SHP77 (cell line): ENCODE measurements at regions not wholly inside any gene's neighbourhood (a gene's known extent, or its start where the extent isn't known, plus 50 kb on each side); places are given as distances from the start of the nearest gene placed in this dataset.
"Not testable (repeated sequence)": the region's sequence is repeated elsewhere in the genome, so short reads cannot be mapped to it uniquely, and the experiment has no call there.

Source experiments
- DNase-seq, 2 experiments: peaks; one replicate each; lab custom pipeline; 2025; lab: John Stamatoyannopoulos, UW

- DNase-seq, result no peak
These were observed 184.0 kb downstream of the FCRL5 start for GRCh38 chr1:157368363-157368762.

GRCh38 chr1:157367870-157368269 is 184.4 kb downstream of the FCRL5 start:
- DNase-seq, result no peak

- no peak for DNase-seq
These were observed 185.1 kb downstream of the FCRL5 start for GRCh38 chr1:157367091-157367739.

GRCh38 chr1:157364612-157365011 is 187.7 kb downstream of the FCRL5 start:
- DNase-seq, result no peak

GRCh38 chr1:157363660-157364140 is 188.6 kb downstream of the FCRL5 start:
- peak; percentile 70 to 76 for DNase-seq

- peak; percentile 87 to 93 for DNase-seq
These were observed 192.3 kb downstream of the FCRL5 start for GRCh38 chr1:157360023-157360390.

GRCh38 chr1:157359314-157360022 is 192.8 kb downstream of the FCRL5 start:
- DNase-seq, result peak; percentile 87 to 93

- no peak for DNase-seq
These were observed 195.2 kb downstream of the FCRL5 start for GRCh38 chr1:157357111-157357510.

GRCh38 chr1:157356601-157357000 is 195.7 kb downstream of the FCRL5 start:
- no peak for DNase-seq

GRCh38 chr1:157353546-157353945 is 198.8 kb downstream of the FCRL5 start:
- no peak for DNase-seq

GRCh38 chr1:157352817-157353408 is 199.4 kb downstream of the FCRL5 start:
- no peak for DNase-seq

GRCh38 chr1:157352216-157352615 is 200.1 kb downstream of the FCRL5 start:
- DNase-seq, result no peak

- DNase-seq, result not testable (repeated sequence)
These were observed 200.5 kb downstream of the FCRL5 start for GRCh38 chr1:157351800-157352199.

GRCh38 chr1:157348538-157349480 is 203.5 kb downstream of the FCRL5 start:
- no peak for DNase-seq

- no peak for DNase-seq
These were observed 204.8 kb downstream of the FCRL5 start for GRCh38 chr1:157347506-157347905.

GRCh38 chr1:157337785-157338184 is 199.6 kb upstream of the ETV3 start:
- DNase-seq, result not testable (repeated sequence)

- DNase-seq, result no peak
These were observed 196.9 kb upstream of the ETV3 start for GRCh38 chr1:157335056-157335455.

- no peak for DNase-seq
These were observed 195.8 kb upstream of the ETV3 start for GRCh38 chr1:157334041-157334440.

GRCh38 chr1:157330177-157330576 is 192.0 kb upstream of the ETV3 start:
- DNase-seq, result not testable (repeated sequence)

- DNase-seq, result not testable (repeated sequence)
These were observed 189.9 kb upstream of the ETV3 start for GRCh38 chr1:157328120-157328519.

- no peak for DNase-seq
These were observed 188.1 kb upstream of the ETV3 start for GRCh38 chr1:157326173-157326859.
